GM10266 (cell line): ENCODE measurements at regions not wholly inside any gene's neighbourhood (a gene's known extent, or its start where the extent isn't known, plus 50 kb on each side); places are given as distances from the start of the nearest gene placed in this dataset.

Experiments used
- DNase-seq: peaks from one replicate; pipeline ENCODE4 v3.0.0; 2012; ENCODE audit errors: extremely low spot score
- CTCF ChIP-seq: IDR thresholded peaks from 2 replicates; pipeline ENCODE4 v1.5.1; 2012; ENCODE audit warnings: mild to moderate bottlenecking, low read depth; ENCODE audit not compliant: control insufficient read depth, insufficient read depth; ENCODE audit errors: missing control alignments

- no peak for TF ChIP-seq CTCF
- no peak for DNase-seq
Measured at GRCh38 chr4:155506745-155507144, 130.0 kb upstream of the MAP9 start.

- no peak for DNase-seq
- no peak for TF ChIP-seq CTCF
Measured at GRCh38 chr4:155505321-155505720, 128.6 kb upstream of the MAP9 start.

GRCh38 chr4:155497306-155497705 is 120.5 kb upstream of the MAP9 start:
- TF ChIP-seq CTCF: no peak
- no peak for DNase-seq

- no peak for DNase-seq
- no peak for TF ChIP-seq CTCF
Measured at GRCh38 chr4:155496294-155496626, 119.5 kb upstream of the MAP9 start.

- no peak for DNase-seq
- TF ChIP-seq CTCF: no peak
Measured at GRCh38 chr4:155495572-155496293, 119.0 kb upstream of the MAP9 start.

- no peak for TF ChIP-seq CTCF
- no peak for DNase-seq
Measured at GRCh38 chr4:155494037-155494718, 117.4 kb upstream of the MAP9 start.

- peak; percentile 24 for DNase-seq
- TF ChIP-seq CTCF: no peak
Measured at GRCh38 chr4:155491336-155492120, 114.8 kb upstream of the MAP9 start.
